Activated CD8-positive, alpha-beta T cell treated with anti-CD3 and anti-CD28 coated beads, Interleukin-2, amount 10 ng/mL, durations not matched to agents 7 days and 5 days (primary cell): ENCODE measurements at regions not wholly inside any gene's neighbourhood (a gene's known extent, or its start where the extent isn't known, plus 50 kb on each side); places are given as distances from the start of the nearest gene placed in this dataset.

Experiments
- ATAC-seq: fragments of 150-1000 bp; cut with Tn5 transposase; one replicate; pipeline ENCODE4 v1.10.0; 2021; ENCODE audit warnings: moderate library complexity
- CTCF ChIA-PET: fragments of 350-600 bp; sonication (Branson Sonifier 250); formaldehyde crosslinking; loops from one replicate; lab custom pipeline; 2021; ENCODE audit warnings: antibody characterized with exemption; lab: Charles Lee
- POLR2A ChIA-PET: fragments of 350-600 bp; sonication (Branson Sonifier 250); formaldehyde crosslinking; loops from one replicate; lab custom pipeline; 2021; ENCODE audit warnings: antibody characterized with exemption; lab: Charles Lee
- DNase-seq: peaks from one replicate; pipeline ENCODE4 v3.0.0-alpha.2; 2020
- H3K27ac Mint-ChIP-seq: one replicate; pipeline ENCODE4 v1.8.0; 2021; ENCODE audit warnings: mild to moderate bottlenecking, mixed read lengths
- H3K27me3 Mint-ChIP-seq: one replicate; pipeline ENCODE4 v1.8.0; 2021; ENCODE audit warnings: low read depth, mixed read lengths
- H3K36me3 Mint-ChIP-seq: one replicate; pipeline ENCODE4 v1.8.0; 2021; ENCODE audit warnings: low read depth, mixed read lengths
- H3K4me1 Mint-ChIP-seq: one replicate; pipeline ENCODE4 v1.8.0; 2021; ENCODE audit warnings: low read depth, mixed read lengths
- H3K4me3 Mint-ChIP-seq: one replicate; pipeline ENCODE4 v1.8.0; 2021; ENCODE audit warnings: mild to moderate bottlenecking, mixed read lengths
- H3K9me3 Mint-ChIP-seq: one replicate; pipeline ENCODE4 v1.8.0; 2022; ENCODE audit warnings: mixed read lengths; ENCODE audit not compliant: insufficient read depth

GRCh38 chr3:16801698-16802097 lies 83.1 kb upstream of the PLCL2 start:
- H3K27me3 Mint-ChIP-seq, result peaks cover 8% of the 10 kb centered on the region
- peaks cover 4% of the 10 kb centered on the region for H3K9me3 Mint-ChIP-seq
- H3K27ac Mint-ChIP-seq, result no peak overlapping the region
- peaks cover 33% of the 10 kb centered on the region for H3K4me1 Mint-ChIP-seq
- ChIA-PET CTCF (interaction anchor here (1.5 to 1.8 kb wide), 2 partner anchors 27 to 200 kb away, joined by 3 to 5 read pairs; no protein-coding TSS in a partner anchor), POLR2A (interaction anchor here (0.9 kb wide), 1 partner anchor 9 kb away, joined by 5 read pairs; no protein-coding TSS in a partner anchor)
- H3K4me3 Mint-ChIP-seq, result no peak overlapping the region
- H3K36me3 Mint-ChIP-seq, result peaks cover 7% of the 10 kb centered on the region
- ATAC-seq, result peak; percentile 37
- no peak for DNase-seq

DNA sequence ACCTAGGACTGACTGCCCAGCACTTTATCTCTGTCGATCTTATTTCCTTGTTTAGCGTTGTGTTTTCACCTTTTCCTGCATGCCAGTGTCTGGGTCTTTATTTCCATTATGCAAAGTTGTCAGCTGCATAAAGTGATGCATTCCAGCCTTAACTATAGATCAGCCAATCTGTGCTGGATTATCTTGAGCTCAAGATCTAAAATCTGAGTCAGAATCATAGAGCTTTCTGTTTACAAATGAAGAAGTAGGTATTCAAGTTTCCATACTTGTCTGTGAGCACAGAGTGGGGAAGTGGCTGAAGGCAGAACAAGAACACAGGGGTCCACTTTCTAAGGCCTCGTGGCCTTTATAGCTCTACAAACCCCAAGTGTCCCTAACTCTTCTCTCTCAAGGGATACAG lies 82.4 kb upstream of the PLCL2 start:
- ChIA-PET POLR2A (interaction anchor here (0.7 to 0.9 kb wide), 2 partner anchors 8 to 253 kb away, joined by 3 to 5 read pairs; no protein-coding TSS in a partner anchor), CTCF (interaction anchor here (1.5 to 1.8 kb wide), 2 partner anchors 27 to 201 kb away, joined by 3 to 5 read pairs; no protein-coding TSS in a partner anchor)
- Mint-ChIP-seq H3K4me3 (no peak overlapping the region), H3K4me1 (peaks cover 29% of the 10 kb centered on the region), H3K36me3 (peaks cover 7% of the 10 kb centered on the region), H3K9me3 (peaks cover 4% of the 10 kb centered on the region), H3K27ac (no peak overlapping the region), H3K27me3 (peaks cover 11% of the 10 kb centered on the region)
- DNase-seq, result no peak
- no peak for ATAC-seq

GRCh38 chr3:16803019-16803418 lies 81.7 kb upstream of the PLCL2 start:
- ChIA-PET POLR2A (interaction anchor here (0.7 kb wide), 1 partner anchor 253 kb away, joined by 3 read pairs; no protein-coding TSS in a partner anchor), CTCF (interaction anchor here (1.8 kb wide), 1 partner anchor 202 kb away, joined by 5 read pairs; no protein-coding TSS in a partner anchor)
- Mint-ChIP-seq H3K27ac (no peak overlapping the region), H3K4me1 (peaks cover 27% of the 10 kb centered on the region), H3K36me3 (peaks cover 7% of the 10 kb centered on the region), H3K9me3 (peaks cover 4% of the 10 kb centered on the region), H3K4me3 (no peak overlapping the region), H3K27me3 (peaks cover 15% of the 10 kb centered on the region)
- DNase-seq (no peak), ATAC-seq (no peak)

DNA sequence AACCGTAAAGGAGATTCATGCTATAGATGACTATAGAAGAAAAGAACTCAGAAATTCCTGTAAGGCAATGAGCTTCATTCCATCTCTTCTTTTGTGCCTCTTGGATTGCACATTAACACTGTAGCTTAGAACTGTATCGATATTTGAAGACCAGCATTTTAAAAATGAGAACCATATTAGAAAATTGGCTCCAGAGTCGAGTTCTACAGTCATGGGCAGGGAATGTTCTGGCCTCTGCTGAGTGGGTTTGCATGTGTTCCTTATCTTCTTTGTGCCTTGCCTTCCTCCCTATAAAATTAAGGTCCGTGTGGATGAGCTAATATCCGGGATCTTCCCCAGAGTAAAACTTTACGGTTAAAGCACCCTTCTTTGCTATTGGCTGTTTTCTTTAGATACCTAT lies 77.4 kb upstream of the PLCL2 start:
- DNase-seq, result no peak
- Mint-ChIP-seq H3K4me3 (no peak overlapping the region), H3K27ac (no peak overlapping the region), H3K27me3 (peaks cover 19% of the 10 kb centered on the region), H3K36me3 (no peaks in the 10 kb centered on the region), H3K9me3 (no peaks in the 10 kb centered on the region), H3K4me1 (peaks cover 23% of the 10 kb centered on the region)
- ChIA-PET POLR2A (no interaction called here), CTCF (interaction anchor here (0.6 to 1.4 kb wide), 2 partner anchors 21 to 991 kb away, joined by 3 read pairs; no protein-coding TSS in a partner anchor)
- ATAC-seq, result no peak

DNA sequence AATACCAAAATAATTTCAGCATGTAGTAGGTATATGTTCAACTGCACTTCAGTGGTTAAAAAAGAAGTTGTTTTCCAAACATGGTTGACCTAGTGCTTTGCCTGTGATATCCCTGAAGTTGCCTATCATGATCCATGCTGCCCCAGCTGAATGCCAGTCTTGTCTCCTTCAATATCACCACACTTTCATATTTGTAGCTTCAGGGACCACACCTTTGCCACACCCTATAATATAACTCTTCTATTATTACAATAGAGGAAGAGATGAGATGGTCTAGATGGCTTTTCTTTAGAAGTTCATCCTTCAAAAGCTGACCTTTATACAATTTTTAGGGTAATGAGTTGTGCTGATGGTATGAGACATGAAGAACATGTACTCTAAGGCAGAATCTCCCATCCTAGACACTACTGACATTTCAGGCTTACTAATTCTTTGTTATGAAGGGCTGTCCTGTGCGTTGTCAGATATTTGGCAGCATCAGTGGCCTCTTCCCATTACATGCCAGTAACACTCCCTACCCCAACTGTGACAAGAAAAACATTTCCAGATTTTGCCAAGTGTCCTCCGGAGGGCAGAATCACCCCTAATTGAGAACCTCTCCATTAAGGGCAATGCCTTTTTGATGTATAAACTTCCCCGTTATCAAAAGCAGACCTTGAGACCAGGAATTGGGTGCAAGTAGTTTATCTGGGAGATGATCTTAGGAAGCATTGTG lies 76.2 kb upstream of the PLCL2 start:
- no peak for DNase-seq
- POLR2A ChIA-PET, result no interaction called here
- no peak for ATAC-seq
- H3K36me3 Mint-ChIP-seq, result no peaks in the 10 kb centered on the region
- CTCF ChIA-PET, result interaction anchor here (1.1 to 1.4 kb wide), 2 partner anchors 20 to 217 kb away, joined by 3 read pairs; no protein-coding TSS in a partner anchor
- no peaks in the 10 kb centered on the region for H3K9me3 Mint-ChIP-seq
- H3K4me1 Mint-ChIP-seq, result peaks cover 19% of the 10 kb centered on the region
- H3K4me3 Mint-ChIP-seq, result no peak overlapping the region
- peaks cover 19% of the 10 kb centered on the region for H3K27me3 Mint-ChIP-seq
- no peak overlapping the region for H3K27ac Mint-ChIP-seq

DNA sequence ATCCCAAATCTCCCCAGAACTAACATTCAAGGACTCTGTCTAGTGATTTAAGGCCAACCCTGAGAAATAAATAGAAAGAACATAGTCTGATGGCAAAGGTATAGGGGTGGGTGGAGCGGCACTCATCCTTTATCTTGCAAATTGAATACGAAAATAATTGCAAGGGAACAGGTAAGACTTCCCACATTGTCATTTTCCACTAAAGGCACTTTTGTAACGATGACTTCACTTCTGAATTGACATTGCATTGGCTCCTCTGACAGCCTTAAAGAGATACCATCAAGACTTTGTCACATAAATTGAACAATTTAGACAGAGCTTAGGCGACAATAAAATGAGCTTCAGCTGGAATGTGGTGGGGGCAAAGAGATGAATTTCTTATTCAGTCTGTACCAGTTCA lies 75.3 kb upstream of the PLCL2 start:
- ChIA-PET CTCF (interaction anchor here (1.0 kb wide), 1 partner anchor 14 kb away, joined by 4 read pairs; no protein-coding TSS in a partner anchor), POLR2A (interaction anchor here (0.6 kb wide), 1 partner anchor 26 kb away, joined by 4 read pairs; no protein-coding TSS in a partner anchor)
- H3K27me3 Mint-ChIP-seq, result peaks cover 19% of the 10 kb centered on the region
- no peaks in the 10 kb centered on the region for H3K9me3 Mint-ChIP-seq
- H3K4me1 Mint-ChIP-seq, result peaks cover 19% of the 10 kb centered on the region
- no peak for DNase-seq
- no peaks in the 10 kb centered on the region for H3K36me3 Mint-ChIP-seq
- no peak for ATAC-seq
- no peak overlapping the region for H3K4me3 Mint-ChIP-seq
- H3K27ac Mint-ChIP-seq, result no peak overlapping the region

- H3K9me3 Mint-ChIP-seq, result no peaks in the 10 kb centered on the region
Observed at GRCh38 chr3:16809993-16810392, 74.8 kb upstream of the PLCL2 start.

GRCh38 chr3:16810593-16811367 lies 74.0 kb upstream of the PLCL2 start:
- ATAC-seq (no peak), DNase-seq (no peak)
- Mint-ChIP-seq H3K27me3 (peaks cover 16% of the 10 kb centered on the region), H3K4me1 (peaks cover 19% of the 10 kb centered on the region), H3K36me3 (no peaks in the 10 kb centered on the region), H3K27ac (no peak overlapping the region), H3K4me3 (no peak overlapping the region), H3K9me3 (no peaks in the 10 kb centered on the region)
- ChIA-PET CTCF (interaction anchor here (1.2 to 1.4 kb wide), 2 partner anchors 17 to 18 kb away, joined by 3 to 4 read pairs; no protein-coding TSS in a partner anchor), POLR2A (interaction anchor here (0.6 to 1.3 kb wide), 2 partner anchors 9 to 485 kb away, joined by 3 to 5 read pairs; no protein-coding TSS in a partner anchor)

More at GRCh38 chr3:16809993-16810392, 74.8 kb upstream of the PLCL2 start:
- no peak for DNase-seq
- Mint-ChIP-seq H3K4me1 (peaks cover 19% of the 10 kb centered on the region), H3K36me3 (no peaks in the 10 kb centered on the region), H3K4me3 (no peak overlapping the region), H3K27me3 (peaks cover 19% of the 10 kb centered on the region), H3K27ac (no peak overlapping the region)
- ChIA-PET POLR2A (interaction anchor here (0.6 to 1.3 kb wide), 2 partner anchors 8 to 26 kb away, joined by 4 to 5 read pairs; no protein-coding TSS in a partner anchor), CTCF (interaction anchor here (1.0 to 1.4 kb wide), 3 partner anchors 13 to 19 kb away, joined by 3 to 4 read pairs (median 4); no protein-coding TSS in a partner anchor)
- no peak for ATAC-seq

GRCh38 chr3:16811950-16812349 lies 72.8 kb upstream of the PLCL2 start:
- peaks cover 19% of the 10 kb centered on the region for H3K4me1 Mint-ChIP-seq
- DNase-seq, result no peak
- H3K27me3 Mint-ChIP-seq, result peaks cover 11% of the 10 kb centered on the region
- H3K36me3 Mint-ChIP-seq, result no peaks in the 10 kb centered on the region
- H3K27ac Mint-ChIP-seq, result peak overlapping the region; percentile 23
- no peak overlapping the region for H3K4me3 Mint-ChIP-seq
- ChIA-PET CTCF (no interaction called here), POLR2A (no interaction called here)
- ATAC-seq, result no peak
- no peaks in the 10 kb centered on the region for H3K9me3 Mint-ChIP-seq

DNA sequence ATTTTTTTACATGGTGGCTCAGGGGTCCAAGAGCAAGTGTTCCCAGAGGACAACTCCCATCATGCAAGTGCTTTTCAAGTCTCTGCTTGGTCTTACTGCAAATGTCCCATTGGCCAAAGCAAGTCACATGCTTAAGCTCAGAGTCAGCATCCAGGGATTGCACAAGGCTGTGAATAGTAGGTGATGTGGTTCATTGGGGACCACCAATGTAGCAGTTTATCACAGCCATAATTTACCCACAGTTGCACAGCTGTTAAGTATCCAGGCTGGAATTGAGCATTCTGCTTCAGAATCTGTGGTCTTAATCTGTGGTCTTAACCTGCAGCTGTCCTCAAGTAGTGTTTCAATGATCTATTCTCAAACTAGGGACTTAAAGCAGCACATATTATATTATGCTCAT lies 71.4 kb upstream of the PLCL2 start:
- no peak overlapping the region for H3K4me3 Mint-ChIP-seq
- H3K27me3 Mint-ChIP-seq, result peaks cover 5% of the 10 kb centered on the region
- H3K36me3 Mint-ChIP-seq, result no peaks in the 10 kb centered on the region
- H3K4me1 Mint-ChIP-seq, result peaks cover 19% of the 10 kb centered on the region
- no peak for DNase-seq
- no peaks in the 10 kb centered on the region for H3K9me3 Mint-ChIP-seq
- ChIA-PET CTCF (no interaction called here), POLR2A (no interaction called here)
- no peak for ATAC-seq
- no peak overlapping the region for H3K27ac Mint-ChIP-seq

DNA sequence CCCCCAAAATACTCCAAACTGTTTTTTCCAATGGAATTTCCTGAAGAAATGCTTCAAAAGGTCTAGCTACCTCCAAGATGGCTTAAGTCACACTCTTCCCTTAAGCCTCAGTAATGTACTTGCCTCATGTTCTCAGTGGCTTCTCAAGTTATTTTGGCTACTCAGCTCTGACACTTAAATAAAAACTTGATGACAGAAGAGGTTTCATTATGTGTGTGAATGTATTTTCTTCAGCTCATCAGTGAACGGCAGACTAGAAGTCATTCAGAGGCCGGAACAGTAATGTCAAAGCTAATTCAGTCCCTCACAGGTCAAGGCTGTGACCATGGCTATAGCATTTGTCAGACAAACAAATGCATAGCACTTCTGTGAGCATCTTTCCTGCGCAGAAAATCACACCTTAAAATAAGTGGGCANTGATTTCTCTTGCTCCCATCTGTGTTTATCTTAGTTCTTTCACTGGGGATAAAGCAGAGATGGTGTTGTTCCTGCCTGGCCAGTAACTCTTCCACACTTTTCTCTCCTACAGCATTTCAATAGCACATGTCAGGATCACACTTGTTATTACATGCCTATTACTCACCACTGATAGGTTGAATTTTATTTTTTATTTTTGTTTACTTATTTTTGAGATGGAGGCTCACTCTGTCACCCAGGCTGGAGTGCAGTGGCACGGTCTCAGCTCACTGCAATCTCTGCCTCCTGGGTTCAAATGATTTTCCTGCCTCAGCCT lies 68.5 kb upstream of the PLCL2 start:
- H3K4me3 Mint-ChIP-seq, result no peak overlapping the region
- ChIA-PET POLR2A (no interaction called here), CTCF (interaction anchor here (0.8 kb wide), 1 partner anchor 215 kb away, joined by 3 read pairs; no protein-coding TSS in a partner anchor)
- H3K4me1 Mint-ChIP-seq, result peaks cover 10% of the 10 kb centered on the region
- ATAC-seq, result no peak
- H3K9me3 Mint-ChIP-seq, result peaks cover 9% of the 10 kb centered on the region
- DNase-seq, result no peak
- H3K27ac Mint-ChIP-seq, result no peak overlapping the region
- no peaks in the 10 kb centered on the region for H3K36me3 Mint-ChIP-seq
- H3K27me3 Mint-ChIP-seq, result peaks cover 4% of the 10 kb centered on the region
